Left ventricle myocardium inferior (tissue), 1 donor: ENCODE measurements at regions not wholly inside any gene's neighbourhood (a gene's known extent, or its start where the extent isn't known, plus 50 kb on each side); places are given as distances from the start of the nearest gene placed in this dataset.

ENCODE experiments used
- DNase-seq: peaks from one replicate; pipeline ENCODE4 v3.0.0-alpha.2; 2020
- H3K27ac ChIP-seq: fragments of 200-600 bp; replicated peaks from 2 replicates; pipeline ENCODE4 v1.8.0; 2021
- H3K27me3 ChIP-seq: fragments of 200-600 bp; 2 replicates; pipeline ENCODE4 v1.8.0; 2021; ENCODE audit warnings: low read depth
- H3K36me3 ChIP-seq: fragments of 200-600 bp; 2 replicates; pipeline ENCODE4 v1.8.0; 2021
- H3K4me1 ChIP-seq: fragments of 200-600 bp; 2 replicates; pipeline ENCODE4 v1.8.0; 2021
- H3K4me3 ChIP-seq: fragments of 200-600 bp; 2 replicates; pipeline ENCODE4 v1.8.0; 2021; ENCODE audit warnings: mild to moderate bottlenecking, moderate library complexity
- H3K9me3 ChIP-seq: fragments of 200-600 bp; replicated peaks from 2 replicates; pipeline ENCODE4 v1.8.0; 2021
- intact Hi-C: fragments of 100-400 bp; cut with micrococcal nuclease; formaldehyde crosslinking; loops from one replicate; pipeline ENCODE4 v1.11.0; 2022
- TF ChIP-seq, protein P1 (sequence below): fragments of 200-600 bp; IDR thresholded peaks from 2 replicates; pipeline ENCODE4 v1.8.0; 2021; ENCODE audit warnings: antibody characterized with exemption, mild to moderate bottlenecking, borderline replicate concordance
- donor health status: DM: no; HTN: yes; CAD: no; lungs with severe emphysema.

DNA sequence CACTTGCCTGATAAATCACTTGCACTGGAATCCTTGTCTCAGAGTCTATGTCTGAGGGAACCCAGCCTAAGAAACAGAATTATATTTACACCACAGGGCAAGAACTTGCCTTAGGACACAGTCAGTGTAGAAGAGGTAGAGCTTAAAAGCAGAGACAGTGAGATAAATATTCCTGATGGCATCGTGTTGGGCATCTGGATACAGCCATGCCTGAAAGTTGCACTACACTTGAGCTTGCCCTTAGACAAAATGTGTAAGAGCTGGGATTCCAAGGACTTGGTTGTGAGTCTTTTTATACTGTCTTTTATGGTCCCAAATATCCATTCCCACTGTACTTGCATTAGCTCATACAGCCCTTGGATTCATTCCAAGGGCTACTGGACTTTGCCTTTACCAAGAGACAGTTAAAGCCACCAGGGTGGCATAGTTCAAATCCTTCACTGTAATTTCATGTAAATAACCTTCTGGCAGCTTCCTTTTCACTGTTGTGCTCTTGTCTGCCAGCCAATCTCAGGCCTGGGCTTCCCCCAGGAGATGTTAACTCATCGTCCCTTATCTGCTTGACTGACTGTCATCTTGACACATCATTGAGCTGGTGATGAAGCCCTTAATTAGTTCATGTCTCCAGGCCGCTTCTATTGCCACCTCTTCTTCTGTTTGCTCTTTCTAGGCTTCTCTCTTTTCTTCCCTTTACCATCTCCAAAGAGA lies 577.9 kb upstream of the TBX3 start:
- Histone ChIP-seq H3K4me1 (no peaks in the 10 kb centered on the region), H3K4me3 (no peak overlapping the region), H3K27me3 (peaks cover 5% of the 10 kb centered on the region), H3K9me3 (no peaks in the 10 kb centered on the region), H3K27ac (no peak overlapping the region), H3K36me3 (no peaks in the 10 kb centered on the region)
- intact Hi-C loops, result no loop called here
- no peak for DNase-seq
- TF ChIP-seq, protein P1, sequence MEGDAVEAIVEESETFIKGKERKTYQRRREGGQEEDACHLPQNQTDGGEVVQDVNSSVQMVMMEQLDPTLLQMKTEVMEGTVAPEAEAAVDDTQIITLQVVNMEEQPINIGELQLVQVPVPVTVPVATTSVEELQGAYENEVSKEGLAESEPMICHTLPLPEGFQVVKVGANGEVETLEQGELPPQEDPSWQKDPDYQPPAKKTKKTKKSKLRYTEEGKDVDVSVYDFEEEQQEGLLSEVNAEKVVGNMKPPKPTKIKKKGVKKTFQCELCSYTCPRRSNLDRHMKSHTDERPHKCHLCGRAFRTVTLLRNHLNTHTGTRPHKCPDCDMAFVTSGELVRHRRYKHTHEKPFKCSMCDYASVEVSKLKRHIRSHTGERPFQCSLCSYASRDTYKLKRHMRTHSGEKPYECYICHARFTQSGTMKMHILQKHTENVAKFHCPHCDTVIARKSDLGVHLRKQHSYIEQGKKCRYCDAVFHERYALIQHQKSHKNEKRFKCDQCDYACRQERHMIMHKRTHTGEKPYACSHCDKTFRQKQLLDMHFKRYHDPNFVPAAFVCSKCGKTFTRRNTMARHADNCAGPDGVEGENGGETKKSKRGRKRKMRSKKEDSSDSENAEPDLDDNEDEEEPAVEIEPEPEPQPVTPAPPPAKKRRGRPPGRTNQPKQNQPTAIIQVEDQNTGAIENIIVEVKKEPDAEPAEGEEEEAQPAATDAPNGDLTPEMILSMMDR, result no peak

DNA sequence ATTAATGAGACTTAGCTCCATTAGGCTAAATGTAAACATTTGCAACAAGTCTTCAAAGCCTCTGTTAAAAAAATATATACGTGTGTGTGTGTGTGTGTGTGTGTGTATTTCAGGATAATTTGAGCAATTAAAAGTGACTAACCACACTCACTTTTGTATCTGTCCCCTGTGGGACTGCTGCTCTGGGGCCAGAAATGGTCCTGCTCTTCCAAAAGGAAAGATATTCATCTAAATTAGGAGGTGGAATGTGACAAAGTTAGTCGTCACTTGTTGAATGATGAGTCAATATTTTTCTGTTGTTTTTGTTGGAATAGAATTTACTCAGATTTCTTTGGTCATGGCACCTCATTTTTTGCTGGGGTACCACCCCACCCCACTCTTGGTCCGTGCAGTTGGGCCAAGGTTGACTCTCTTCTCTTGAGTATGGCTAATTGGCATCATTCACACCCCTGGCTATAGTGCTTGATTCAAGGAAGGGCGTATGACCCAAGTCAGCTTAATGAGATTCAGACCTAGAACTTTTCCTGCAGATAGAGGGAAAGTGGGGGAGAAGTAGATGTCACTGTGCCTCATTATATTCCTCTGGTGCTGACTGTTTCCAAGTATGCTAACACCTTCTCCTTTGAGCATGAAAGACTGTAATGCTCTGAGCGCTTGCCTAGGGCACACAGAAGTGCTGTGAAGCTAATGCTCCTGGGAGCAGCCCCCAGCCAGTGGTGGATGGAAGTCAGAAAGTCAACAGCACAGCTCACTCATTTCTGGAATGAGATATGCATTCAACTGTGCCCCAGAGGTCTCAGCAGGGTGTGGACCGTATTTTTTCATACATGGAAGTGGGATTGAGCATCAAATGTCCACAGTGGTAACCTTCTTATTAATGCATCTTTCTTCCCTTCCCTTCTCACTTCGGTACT lies 577.0 kb upstream of the TBX3 start:
- H3K9me3 ChIP-seq, result no peaks in the 10 kb centered on the region
- intact Hi-C loops, result no loop called here
- H3K4me1 ChIP-seq, result no peaks in the 10 kb centered on the region
- no peak overlapping the region for H3K27ac ChIP-seq
- no peak overlapping the region for H3K4me3 ChIP-seq
- TF ChIP-seq, protein P1, result no peak
- H3K36me3 ChIP-seq, result no peaks in the 10 kb centered on the region
- H3K27me3 ChIP-seq, result peaks cover 12% of the 10 kb centered on the region
- DNase-seq, result no peak

DNA sequence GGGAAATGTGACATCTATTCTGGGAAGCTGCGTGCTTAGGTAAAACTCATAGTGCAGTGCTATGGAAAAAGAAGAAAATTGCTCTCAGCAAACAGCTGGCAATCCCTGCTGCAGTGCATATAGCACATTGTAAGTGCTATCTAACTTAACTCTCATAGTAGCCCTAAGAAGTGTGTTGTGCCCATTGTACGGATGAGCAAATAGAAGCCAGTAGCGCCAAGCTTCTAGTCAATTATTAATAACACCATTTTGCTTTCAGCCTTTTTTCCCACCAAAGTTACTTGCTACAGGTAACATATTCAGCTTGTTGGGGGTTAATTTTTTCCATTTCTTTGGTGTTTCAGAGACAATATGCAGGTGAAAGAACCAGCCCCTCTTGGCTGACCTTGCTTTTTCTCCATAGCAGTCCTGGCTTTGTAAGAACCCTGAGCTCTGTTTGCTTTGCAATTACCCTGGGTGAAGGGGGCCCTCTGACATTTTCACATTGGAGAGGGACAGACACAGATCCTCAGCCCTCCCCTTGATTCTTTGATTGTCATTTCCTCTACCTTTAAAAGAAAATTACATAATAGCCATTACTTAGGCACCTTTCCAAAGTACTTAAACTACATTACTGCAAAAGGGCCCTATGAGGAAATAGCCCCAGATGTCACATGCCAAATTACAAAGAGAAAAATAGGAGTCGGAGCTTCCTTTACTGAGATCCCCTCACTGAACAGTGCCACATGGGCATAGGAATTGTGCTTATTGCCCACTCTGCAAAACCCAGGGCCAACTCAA lies 576.2 kb upstream of the TBX3 start:
- TF ChIP-seq, protein P1, result no peak
- no peaks in the 10 kb centered on the region for H3K4me1 ChIP-seq
- no peak overlapping the region for H3K4me3 ChIP-seq
- H3K36me3 ChIP-seq, result no peaks in the 10 kb centered on the region
- DNase-seq, result no peak
- no peak overlapping the region for H3K27ac ChIP-seq
- peaks cover 21% of the 10 kb centered on the region for H3K27me3 ChIP-seq
- H3K9me3 ChIP-seq, result no peaks in the 10 kb centered on the region
- intact Hi-C loops, result no loop called here

DNA sequence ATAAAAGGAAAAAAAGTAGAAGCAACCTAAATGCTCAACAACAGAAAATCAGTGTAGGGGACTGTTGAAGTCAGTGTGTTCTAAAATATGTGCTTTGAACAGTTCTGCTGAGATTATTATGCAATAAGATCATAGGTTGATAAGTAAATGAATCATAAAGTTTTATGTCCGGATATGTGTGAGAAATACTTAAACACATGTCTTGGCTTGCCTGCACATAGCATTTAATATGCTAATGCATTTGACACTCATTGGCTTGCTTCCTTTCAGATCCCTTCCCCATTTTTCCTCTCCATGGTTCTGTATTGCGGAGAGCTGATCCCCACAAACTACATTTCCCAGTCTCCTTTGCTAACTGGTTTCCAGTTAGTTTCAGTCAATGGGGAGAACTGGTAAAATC lies 573.8 kb upstream of the TBX3 start:
- Histone ChIP-seq H3K4me3 (no peak overlapping the region), H3K4me1 (no peaks in the 10 kb centered on the region), H3K27ac (no peak overlapping the region), H3K27me3 (peaks cover 29% of the 10 kb centered on the region), H3K9me3 (no peaks in the 10 kb centered on the region), H3K36me3 (no peaks in the 10 kb centered on the region)
- no peak for DNase-seq
- intact Hi-C loops, result no loop called here
- TF ChIP-seq, protein P1, result no peak

DNA sequence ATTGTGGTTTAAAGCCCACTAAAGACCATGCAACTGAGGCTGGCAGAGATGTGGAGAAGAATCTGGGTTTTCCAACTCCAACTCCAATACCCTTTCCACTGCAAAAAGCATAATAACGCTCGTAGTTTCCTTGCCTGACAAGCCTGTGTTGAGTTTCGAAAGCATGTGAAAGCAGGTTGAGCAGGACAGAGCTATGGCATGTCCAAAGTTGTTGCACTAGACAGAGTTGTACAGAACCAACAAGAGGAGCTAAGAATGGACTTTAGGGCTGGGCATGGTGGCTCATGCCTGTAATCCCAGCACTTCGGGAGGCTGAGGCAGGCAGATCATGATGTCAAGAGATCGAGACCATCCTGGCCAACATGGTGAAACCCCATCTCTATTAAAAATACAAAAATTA lies 572.0 kb upstream of the TBX3 start:
- Histone ChIP-seq H3K4me3 (no peak overlapping the region), H3K27me3 (peaks cover 45% of the 10 kb centered on the region), H3K4me1 (no peaks in the 10 kb centered on the region), H3K36me3 (no peaks in the 10 kb centered on the region), H3K9me3 (no peaks in the 10 kb centered on the region), H3K27ac (no peak overlapping the region)
- DNase-seq, result no peak
- intact Hi-C loops, result no loop called here
- TF ChIP-seq, protein P1, result no peak
